ENCODE measurements at regions not wholly inside any gene's neighbourhood (a gene's known extent, or its start where the extent isn't known, plus 50 kb on each side); places are given as distances from the start of the nearest gene placed in this dataset.
A peak's percentile ranks its signal among the peaks of the same experiment; 100 is the strongest.

DNA sequence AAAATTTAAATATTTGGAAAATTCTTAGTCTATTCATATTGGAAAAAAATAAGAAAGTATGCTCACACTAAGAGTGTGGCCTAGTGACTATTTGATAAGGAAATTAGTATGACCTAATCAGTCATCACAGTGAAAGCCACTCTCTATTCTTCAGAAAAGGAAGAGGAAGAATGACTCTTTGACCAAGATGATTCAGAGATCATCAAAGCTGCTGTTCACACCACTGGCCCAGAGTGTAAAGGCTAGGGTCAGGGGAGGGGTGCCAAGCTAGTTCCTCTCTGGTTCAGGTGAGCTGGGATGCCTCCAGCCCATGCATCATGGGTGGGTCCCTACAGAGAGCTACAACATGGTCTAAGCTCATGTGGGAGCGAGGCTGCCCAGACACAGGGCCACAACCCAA lies 396.9 kb upstream of the NDST3 start:
- no peak overlapping the region for H3K27ac ChIP-seq
- no peaks in the 10 kb centered on the region for H3K27me3 ChIP-seq
- DNase-seq (peak in 1 of 4 donors; percentile 10), ATAC-seq (no peak)
- no peaks in the 10 kb centered on the region for H3K36me3 ChIP-seq
- H3K9me3 ChIP-seq, result no peaks in the 10 kb centered on the region
- H3K4me1 ChIP-seq, result no peaks in the 10 kb centered on the region
- TF ChIP-seq, protein P1, sequence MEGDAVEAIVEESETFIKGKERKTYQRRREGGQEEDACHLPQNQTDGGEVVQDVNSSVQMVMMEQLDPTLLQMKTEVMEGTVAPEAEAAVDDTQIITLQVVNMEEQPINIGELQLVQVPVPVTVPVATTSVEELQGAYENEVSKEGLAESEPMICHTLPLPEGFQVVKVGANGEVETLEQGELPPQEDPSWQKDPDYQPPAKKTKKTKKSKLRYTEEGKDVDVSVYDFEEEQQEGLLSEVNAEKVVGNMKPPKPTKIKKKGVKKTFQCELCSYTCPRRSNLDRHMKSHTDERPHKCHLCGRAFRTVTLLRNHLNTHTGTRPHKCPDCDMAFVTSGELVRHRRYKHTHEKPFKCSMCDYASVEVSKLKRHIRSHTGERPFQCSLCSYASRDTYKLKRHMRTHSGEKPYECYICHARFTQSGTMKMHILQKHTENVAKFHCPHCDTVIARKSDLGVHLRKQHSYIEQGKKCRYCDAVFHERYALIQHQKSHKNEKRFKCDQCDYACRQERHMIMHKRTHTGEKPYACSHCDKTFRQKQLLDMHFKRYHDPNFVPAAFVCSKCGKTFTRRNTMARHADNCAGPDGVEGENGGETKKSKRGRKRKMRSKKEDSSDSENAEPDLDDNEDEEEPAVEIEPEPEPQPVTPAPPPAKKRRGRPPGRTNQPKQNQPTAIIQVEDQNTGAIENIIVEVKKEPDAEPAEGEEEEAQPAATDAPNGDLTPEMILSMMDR (IDR thresholded peaks at IDR 0.05), result no peak
- intact Hi-C loops (cut with DNase I), result no loop called here
- no peak overlapping the region for H3K4me3 ChIP-seq

DNA sequence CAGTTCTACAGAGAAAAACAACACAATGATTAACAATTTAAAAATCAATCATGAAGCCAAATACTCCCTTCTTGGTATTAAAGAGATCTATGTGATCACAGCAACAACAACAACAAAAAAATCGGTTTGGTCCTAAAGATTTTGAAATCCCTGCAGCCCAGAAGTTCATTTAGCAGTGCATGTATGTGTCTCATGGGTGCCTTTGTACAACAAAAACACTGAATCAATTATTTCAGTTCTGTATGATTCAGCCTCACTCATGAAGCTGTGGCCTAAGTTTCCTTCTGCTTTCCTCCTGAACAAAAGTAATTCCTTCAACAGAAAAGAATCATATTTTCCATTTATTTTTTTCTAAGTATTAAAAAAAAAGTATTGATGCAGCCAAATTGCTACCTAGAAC lies 393.4 kb upstream of the NDST3 start:
- intact Hi-C loops (cut with DNase I), result no loop called here
- TF ChIP-seq, protein P1 (IDR thresholded peaks at IDR 0.05), result no peak
- Histone ChIP-seq H3K27me3 (no peaks in the 10 kb centered on the region), H3K9me3 (no peaks in the 10 kb centered on the region), H3K36me3 (no peaks in the 10 kb centered on the region), H3K27ac (no peak overlapping the region), H3K4me3 (no peak overlapping the region), H3K4me1 (no peaks in the 10 kb centered on the region)
- DNase-seq, result no peak
- no peak for ATAC-seq

DNA sequence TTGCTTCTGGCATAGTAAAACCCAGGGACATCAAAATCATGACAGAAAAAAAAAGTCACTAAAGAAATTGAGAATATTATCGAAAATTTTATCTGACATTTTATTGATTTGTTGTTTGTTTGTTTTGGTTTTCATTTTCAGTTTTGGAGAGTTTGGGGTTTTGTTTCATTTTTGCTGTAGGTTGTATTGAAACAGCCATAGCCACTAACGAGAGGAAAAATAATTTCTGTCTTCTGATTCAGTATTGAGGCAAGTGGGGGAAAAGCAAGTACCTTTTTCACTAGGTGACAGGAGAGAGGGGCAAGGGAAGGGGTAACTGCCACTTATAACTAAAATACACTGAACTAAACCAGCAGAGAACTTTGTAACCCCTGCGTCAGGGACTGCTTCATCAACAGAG lies 392.8 kb upstream of the NDST3 start:
- intact Hi-C loops (cut with DNase I), result no loop called here
- TF ChIP-seq, protein P1 (IDR thresholded peaks at IDR 0.05), result no peak
- no peak for DNase-seq

DNA sequence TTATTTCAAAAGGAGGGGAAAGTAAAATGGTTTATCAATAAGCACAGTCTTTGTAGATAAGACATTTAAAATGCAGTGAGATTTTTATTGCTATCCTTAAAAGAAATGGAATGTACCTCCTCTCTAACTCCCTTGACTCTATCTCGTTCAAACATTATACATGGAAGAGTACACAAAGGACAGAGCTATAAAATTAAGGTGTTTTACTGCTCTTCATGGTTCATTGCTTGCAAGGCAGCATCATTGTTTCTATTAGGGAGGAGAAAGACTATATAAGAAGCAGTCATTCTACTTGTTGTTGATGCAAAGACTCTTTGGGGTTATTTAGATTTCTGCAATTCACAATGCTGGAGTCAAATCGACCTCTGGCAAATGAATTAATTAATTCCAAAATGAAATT lies 380.2 kb upstream of the NDST3 start:
- no peaks in the 10 kb centered on the region for H3K36me3 ChIP-seq
- TF ChIP-seq, protein P1 (IDR thresholded peaks at IDR 0.05), result no peak
- H3K9me3 ChIP-seq, result peaks cover 0 to 6% of the 10 kb centered on the region in 2 donors
- no peaks in the 10 kb centered on the region for H3K4me1 ChIP-seq
- H3K27ac ChIP-seq, result no peak overlapping the region
- no peak overlapping the region for H3K4me3 ChIP-seq
- intact Hi-C loops (cut with DNase I), result no loop called here
- H3K27me3 ChIP-seq, result no peaks in the 10 kb centered on the region
- ATAC-seq (no peak), DNase-seq (no peak)

More for the DNA sequence above, 392.8 kb upstream of the NDST3 start:
- no peak for ATAC-seq
- Histone ChIP-seq H3K4me3 (no peak overlapping the region), H3K36me3 (no peaks in the 10 kb centered on the region), H3K9me3 (peaks cover 0 to 3% of the 10 kb centered on the region in 2 donors), H3K4me1 (no peaks in the 10 kb centered on the region), H3K27me3 (no peaks in the 10 kb centered on the region), H3K27ac (no peak overlapping the region)

DNA sequence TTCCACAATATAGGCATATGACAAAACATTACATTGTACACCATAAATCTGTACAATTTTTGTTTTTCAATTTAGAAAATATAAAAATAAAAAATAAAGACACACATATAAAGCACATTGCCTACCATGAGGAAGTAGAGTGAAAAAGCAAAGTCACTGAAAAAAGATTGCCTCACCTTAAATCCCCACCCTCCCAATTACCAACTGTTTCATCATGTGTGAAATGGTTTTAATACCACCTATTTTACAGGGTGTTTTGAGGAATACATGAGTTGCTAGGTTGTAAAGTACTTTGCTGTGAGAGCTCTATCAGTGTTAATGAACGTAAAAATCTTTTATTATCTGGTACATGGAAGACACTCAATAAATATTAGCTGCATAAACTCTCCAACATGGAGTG lies 373.6 kb upstream of the NDST3 start:
- Histone ChIP-seq H3K4me3 (no peak overlapping the region), H3K4me1 (no peaks in the 10 kb centered on the region), H3K27ac (no peak overlapping the region), H3K27me3 (no peaks in the 10 kb centered on the region), H3K36me3 (no peaks in the 10 kb centered on the region), H3K9me3 (no peaks in the 10 kb centered on the region)
- no peak for DNase-seq
- TF ChIP-seq, protein P1 (IDR thresholded peaks at IDR 0.05), result no peak
- no peak for ATAC-seq
- intact Hi-C loops (cut with DNase I), result no loop called here

All from left lung (tissue), 4 donors.